CD14-positive monocyte (primary cell): ENCODE measurements at regions not wholly inside any gene's neighbourhood (a gene's known extent, or its start where the extent isn't known, plus 50 kb on each side); places are given as distances from the start of the nearest gene placed in this dataset.

Source experiments
- DNase-seq, 3 donors: peaks; one replicate each; pipeline ENCODE4 v3.0.0-alpha.2; 2011 to 2022
- H2AFZ ChIP-seq: 2 replicates; pipeline ENCODE4 v1.6.0; 2012; ENCODE audit warnings: mild to moderate bottlenecking, low read depth, low read length, inconsistent platforms; ENCODE audit not compliant: insufficient read depth, poor library complexity, severe bottlenecking
- H3K27ac ChIP-seq, 2 donors: 1 replicate in 1 of 2; 2 replicates in 1 of 2; pipeline ENCODE4 v1.5.1; 2012 to 2013; ENCODE audit warnings: low read length in 2 of 2, control low read depth in 1 of 2, inconsistent platforms in 1 of 2, low read depth in 1 of 2, mild to moderate bottlenecking in 1 of 2
- H3K27me3 ChIP-seq, 2 donors: one replicate each; pipeline versions ENCODE4 v1.6.0 to v1.6.1; 2011 to 2013; ENCODE audit warnings: low read length in 2 of 2; ENCODE audit not compliant: control insufficient read depth in 2 of 2, insufficient read depth in 2 of 2
- H3K36me3 ChIP-seq, 2 donors: replicated peaks in 1 of 2; 1 replicate in 1 of 2; 2 replicates in 1 of 2; pipeline versions ENCODE4 v1.5.1 to v1.6.1; 2012 to 2013; ENCODE audit warnings: low read length in 2 of 2, control low read depth in 1 of 2, inconsistent platforms in 1 of 2, mild to moderate bottlenecking in 1 of 2; ENCODE audit not compliant: insufficient read depth in 2 of 2, control insufficient read depth in 1 of 2
- H3K4me1 ChIP-seq, 2 donors: 1 replicate in 1 of 2; 2 replicates in 1 of 2; pipeline versions ENCODE4 v1.5.1 to v1.6.1; 2012 to 2013; ENCODE audit warnings: low read length in 2 of 2, control low read depth in 1 of 2, inconsistent platforms in 1 of 2, mild to moderate bottlenecking in 1 of 2, moderate library complexity in 1 of 2; ENCODE audit not compliant: insufficient read depth in 2 of 2, control insufficient read depth in 1 of 2
- H3K4me2 ChIP-seq: replicated peaks from 2 replicates; pipeline ENCODE3; 2012; ENCODE audit warnings: low read length, moderate library complexity, mild to moderate bottlenecking; ENCODE audit not compliant: poor library complexity, severe bottlenecking; ENCODE audit errors: extremely low read depth
- H3K4me3 ChIP-seq, 3 experiments: fragments of 200-600 bp in 1 of 3; sonication (generic) in 1 of 3; replicated peaks in 1 of 3; 1 replicate in 2 of 3; 2 replicates in 1 of 3; pipeline ENCODE4 v1.5.1; 2011 to 2013; ENCODE audit warnings: low read length in 3 of 3, mild to moderate bottlenecking in 3 of 3, control low read depth in 2 of 3, low read depth in 2 of 3, inconsistent platforms in 1 of 3, moderate library complexity in 1 of 3
- H3K79me2 ChIP-seq: 2 replicates; pipeline ENCODE4 v1.6.0; 2012; ENCODE audit warnings: mild to moderate bottlenecking, control low read depth, inconsistent platforms, low read length, moderate library complexity; ENCODE audit not compliant: insufficient read depth
- H3K9ac ChIP-seq: 2 replicates; pipeline ENCODE4 v1.6.0; 2017; ENCODE audit warnings: low read length, mild to moderate bottlenecking; ENCODE audit not compliant: insufficient read depth, poor library complexity, severe bottlenecking
- H3K9me3 ChIP-seq, 2 donors: replicated peaks in 1 of 2; 1 replicate in 1 of 2; 2 replicates in 1 of 2; pipeline versions ENCODE4 v1.5.1 to v1.6.1; 2012 to 2013; ENCODE audit warnings: low read length in 2 of 2, control low read depth in 1 of 2; ENCODE audit not compliant: control insufficient read depth in 1 of 2, insufficient read depth in 1 of 2
- H4K20me1 ChIP-seq: 2 replicates; pipeline ENCODE4 v1.6.0; 2012; ENCODE audit warnings: mild to moderate bottlenecking, low read length, control low read depth, moderate library complexity; ENCODE audit not compliant: insufficient read depth
- H3K27ac Mint-ChIP-seq, 7 donors: one replicate each; pipeline ENCODE4 v1.8.0; 2020; ENCODE audit warnings: mild to moderate bottlenecking in 7 of 7, mixed read lengths in 7 of 7, moderate library complexity in 6 of 7, inconsistent platforms in 2 of 7
- H3K27me3 Mint-ChIP-seq, 3 donors: one replicate each; pipeline ENCODE4 v1.8.0; 2021 to 2022; ENCODE audit warnings: low read depth in 3 of 3, mild to moderate bottlenecking in 3 of 3, mixed read lengths in 3 of 3, moderate library complexity in 3 of 3, inconsistent platforms in 1 of 3
- H3K36me3 Mint-ChIP-seq, 2 donors: one replicate each; pipeline ENCODE4 v1.8.0; 2020; ENCODE audit warnings: mixed read lengths in 2 of 2, inconsistent platforms in 1 of 2, mild to moderate bottlenecking in 1 of 2
- H3K4me1 Mint-ChIP-seq: one replicate; pipeline ENCODE4 v1.8.0; 2020; ENCODE audit warnings: mild to moderate bottlenecking, mixed read lengths
- H3K4me3 Mint-ChIP-seq, 2 donors: one replicate each; pipeline ENCODE4 v1.8.0; 2020; ENCODE audit warnings: mild to moderate bottlenecking in 2 of 2, mixed read lengths in 2 of 2, moderate library complexity in 1 of 2
- H3K9me3 Mint-ChIP-seq, 7 donors: one replicate each; pipeline ENCODE4 v1.8.0; 2020 to 2022; ENCODE audit warnings: mixed read lengths in 7 of 7, mild to moderate bottlenecking in 6 of 7, moderate library complexity in 6 of 7, inconsistent platforms in 2 of 7
- CTCF ChIP-seq: fragments of 200-600 bp; IDR thresholded peaks from one replicate; pipeline ENCODE4 v1.8.0; 2022; ENCODE audit warnings: antibody characterized with exemption, mild to moderate bottlenecking
- WGBS: methylation state at CpG from one replicate; pipeline ENCODE4 v1.1.5; 2013; ENCODE audit warnings: missing lambda C conversion rate; ENCODE audit not compliant: insufficient coverage; 5-methylcytosine and 5-hydroxymethylcytosine counted together
- intact Hi-C, 2 donors: fragments of 100-400 bp; cut with micrococcal nuclease; formaldehyde crosslinking; loops; one replicate each; pipeline versions ENCODE4 v1.15.0 to v1.15.1; 2023

- 86% methylated on average over 2 of the region's 4 CpGs for WGBS
- Histone ChIP-seq H3K4me3 (no peak overlapping the region), H4K20me1 (no peaks in the 10 kb centered on the region), H3K4me2 (no peak overlapping the region), H2AFZ (no peak overlapping the region), H3K4me1 (no peaks in the 10 kb centered on the region), H3K36me3 (no peaks in the 10 kb centered on the region), H3K9ac (no peak overlapping the region), H3K9me3 (peaks cover 0 to 4% of the 10 kb centered on the region in 2 donors), H3K27me3 (no peaks in the 10 kb centered on the region), H3K27ac (no peak overlapping the region), H3K79me2 (no peaks in the 10 kb centered on the region)
- Mint-ChIP-seq H3K36me3 (no peaks in the 10 kb centered on the region), H3K9me3 (peaks cover 4 to 14% (median 9%) of the 10 kb centered on the region in 7 donors), H3K4me3 (no peak overlapping the region), H3K27me3 (peaks cover 0 to 7% (median 6%) of the 10 kb centered on the region in 3 donors), H3K27ac (no peak overlapping the region), H3K4me1 (no peaks in the 10 kb centered on the region)
- DNase-seq: no peak
- intact Hi-C loops: no loop called here
- no peak for TF ChIP-seq CTCF
Measured at GRCh38 chr22:48227341-48228018, 1465.0 kb downstream of the TBC1D22A start.

- WGBS: 85% methylated on average over 22 of the region's 23 CpGs
- H3K27me3 Mint-ChIP-seq: peaks cover 0 to 6% (median 3%) of the 10 kb centered on the region in 3 donors
- H3K27ac ChIP-seq: no peak overlapping the region
- no peak overlapping the region for H2AFZ ChIP-seq
- no peaks in the 10 kb centered on the region for H3K4me1 ChIP-seq
- peaks cover 0 to 4% of the 10 kb centered on the region in 2 donors for H3K9me3 ChIP-seq
- H4K20me1 ChIP-seq: no peaks in the 10 kb centered on the region
- no peak for DNase-seq
- no peak overlapping the region for H3K4me3 Mint-ChIP-seq
- H3K27ac Mint-ChIP-seq: peak overlapping the region in 1 of 7 donors; percentile 62
- H3K4me3 ChIP-seq: no peak overlapping the region
- no peak overlapping the region for H3K4me2 ChIP-seq
- no peaks in the 10 kb centered on the region for H3K4me1 Mint-ChIP-seq
- no peaks in the 10 kb centered on the region for H3K36me3 Mint-ChIP-seq
- no peak for TF ChIP-seq CTCF
- H3K79me2 ChIP-seq: no peaks in the 10 kb centered on the region
- H3K27me3 ChIP-seq: no peaks in the 10 kb centered on the region
- peaks cover 0 to 11% (median 7%) of the 10 kb centered on the region in 7 donors for H3K9me3 Mint-ChIP-seq
- no peaks in the 10 kb centered on the region for H3K36me3 ChIP-seq
- intact Hi-C loops: no loop called here
- no peak overlapping the region for H3K9ac ChIP-seq
Measured at GRCh38 chr22:48226026-48227013, 1463.9 kb downstream of the TBC1D22A start.
